ENCODE measurements at regions not wholly inside any gene's neighbourhood (a gene's known extent, or its start where the extent isn't known, plus 50 kb on each side); places are given as distances from the start of the nearest gene placed in this dataset.
"Not testable (repeated sequence)": the region's sequence is repeated elsewhere in the genome, so short reads cannot be mapped to it uniquely, and the experiment has no call there.

DNA sequence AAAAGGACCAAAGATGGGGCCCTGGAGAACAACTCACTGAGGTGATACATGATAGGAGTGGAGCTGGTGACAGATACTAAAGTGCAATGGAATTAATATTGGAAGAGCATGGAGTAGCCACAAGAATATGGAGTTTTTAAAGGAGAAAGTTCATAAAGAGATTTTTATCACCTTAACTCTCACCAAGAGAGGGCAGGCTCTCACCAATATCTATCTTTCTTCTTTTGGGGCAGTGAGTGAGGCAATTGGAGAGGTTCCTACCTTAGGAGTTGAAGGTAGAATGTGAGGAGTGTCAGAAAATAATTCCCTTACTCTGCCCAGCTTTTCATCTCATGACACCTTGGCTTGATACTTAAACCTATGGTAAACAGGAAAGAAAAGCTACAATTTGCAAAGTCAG, 233.7 kb upstream of the CWC22 start:
- H3K27ac ChIP-seq (ENCODE audit: low read depth in 2 of 2, low read length in 2 of 2) = no peak overlapping the region
- H3K4me1 ChIP-seq (ENCODE audit: control insufficient read depth in 2 of 2, insufficient read depth in 2 of 2, low read length in 2 of 2) = no peaks in the 10 kb centered on the region
- H3K9ac ChIP-seq (ENCODE audit: low read depth in 1 of 2, low read length in 2 of 2) = no peak overlapping the region
- H3K27me3 ChIP-seq (ENCODE audit: control insufficient read depth in 2 of 2, insufficient read depth in 2 of 2, low read length in 2 of 2) = no peaks in the 10 kb centered on the region
- no peaks in the 10 kb centered on the region for H3K9me3 ChIP-seq (ENCODE audit: control insufficient read depth in 2 of 2, low read length in 2 of 2)
- no peaks in the 10 kb centered on the region for H3K36me3 ChIP-seq (ENCODE audit: control insufficient read depth in 2 of 2, insufficient read depth in 2 of 2, low read length in 2 of 2)
- H3K4me3 ChIP-seq (ENCODE audit: low read length in 2 of 2) = no peak overlapping the region

DNA sequence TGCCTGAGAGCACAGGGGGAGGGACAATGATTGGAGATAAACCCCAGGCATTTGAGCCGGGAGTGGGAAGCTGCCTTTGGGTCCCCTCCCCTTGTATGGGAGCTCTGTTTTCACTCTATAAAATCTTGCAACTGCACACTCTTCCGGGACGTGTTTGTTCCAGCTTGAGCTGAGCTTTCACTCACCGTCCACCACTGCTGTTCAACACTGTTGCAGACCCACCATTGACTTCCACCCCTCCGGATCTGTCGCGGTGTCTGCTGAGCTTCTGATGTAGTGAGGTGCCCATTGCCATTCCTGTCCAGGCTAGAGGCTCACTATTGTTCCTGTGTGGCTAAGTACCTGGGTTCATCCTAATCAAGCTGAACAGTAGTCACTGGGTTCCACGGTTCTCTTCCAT, 231.6 kb upstream of the CWC22 start:
- Histone ChIP-seq H3K4me3 (ENCODE audit: low read length in 2 of 2) (no peak overlapping the region), H3K27me3 (ENCODE audit: control insufficient read depth in 2 of 2, insufficient read depth in 2 of 2, low read length in 2 of 2) (no peaks in the 10 kb centered on the region), H3K4me1 (ENCODE audit: control insufficient read depth in 2 of 2, insufficient read depth in 2 of 2, low read length in 2 of 2) (no peaks in the 10 kb centered on the region), H3K27ac (ENCODE audit: low read depth in 2 of 2, low read length in 2 of 2) (no peak overlapping the region), H3K9me3 (ENCODE audit: control insufficient read depth in 2 of 2, low read length in 2 of 2) (no peaks in the 10 kb centered on the region), H3K9ac (ENCODE audit: low read depth in 1 of 2, low read length in 2 of 2) (no peak overlapping the region), H3K36me3 (ENCODE audit: control insufficient read depth in 2 of 2, insufficient read depth in 2 of 2, low read length in 2 of 2) (no peaks in the 10 kb centered on the region)

DNA sequence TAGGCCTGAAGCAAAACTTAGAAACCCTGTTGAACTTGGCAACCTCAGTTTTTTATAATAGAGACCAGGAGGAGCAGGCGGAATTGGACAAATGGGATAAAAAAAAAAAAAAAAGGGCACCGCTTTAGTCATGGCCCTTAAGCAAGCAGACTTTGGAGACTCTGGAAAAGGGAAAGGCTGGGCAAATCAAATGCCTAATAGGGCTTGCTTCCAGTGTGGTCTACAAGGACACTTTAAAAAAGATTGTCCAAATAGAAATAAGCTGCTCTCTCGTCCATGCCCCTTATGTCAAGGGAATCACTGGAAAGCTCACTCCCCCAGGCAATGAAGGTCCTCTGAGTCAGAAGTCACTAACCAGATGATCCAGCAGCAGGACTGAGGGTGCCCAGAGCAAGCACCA, 229.0 kb upstream of the CWC22 start:
- H3K27me3 ChIP-seq (ENCODE audit: control insufficient read depth in 2 of 2, insufficient read depth in 2 of 2, low read length in 2 of 2); H3K4me3 ChIP-seq (ENCODE audit: low read length in 2 of 2); H3K9ac ChIP-seq (ENCODE audit: low read depth in 1 of 2, low read length in 2 of 2); H3K36me3 ChIP-seq (ENCODE audit: control insufficient read depth in 2 of 2, insufficient read depth in 2 of 2, low read length in 2 of 2); H3K27ac ChIP-seq (ENCODE audit: low read depth in 2 of 2, low read length in 2 of 2); H3K9me3 ChIP-seq (ENCODE audit: control insufficient read depth in 2 of 2, low read length in 2 of 2); H3K4me1 ChIP-seq (ENCODE audit: control insufficient read depth in 2 of 2, insufficient read depth in 2 of 2, low read length in 2 of 2): not testable (repeated sequence)

DNA sequence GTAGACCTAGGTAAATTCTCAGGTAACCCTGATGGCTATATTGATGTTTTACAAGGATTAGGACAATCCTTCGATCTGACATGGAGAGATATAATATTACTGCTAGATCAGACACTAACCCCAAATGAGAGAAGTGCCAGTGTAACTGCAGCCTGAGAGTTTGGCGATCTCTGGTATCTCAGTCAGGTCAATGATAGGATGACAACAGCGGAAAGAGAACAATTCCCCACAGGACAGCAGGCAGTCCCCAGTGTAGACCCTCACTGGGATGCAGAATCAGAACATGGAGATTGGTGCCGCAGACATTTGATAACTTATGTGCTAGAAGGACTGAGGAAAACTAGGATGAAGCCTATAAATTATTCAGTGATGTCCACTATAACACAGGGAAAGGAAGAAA, 228.4 kb upstream of the CWC22 start:
- not testable (repeated sequence) for H3K36me3 ChIP-seq (ENCODE audit: control insufficient read depth in 2 of 2, insufficient read depth in 2 of 2, low read length in 2 of 2); H3K27me3 ChIP-seq (ENCODE audit: control insufficient read depth in 2 of 2, insufficient read depth in 2 of 2, low read length in 2 of 2); H3K4me3 ChIP-seq (ENCODE audit: low read length in 2 of 2); H3K4me1 ChIP-seq (ENCODE audit: control insufficient read depth in 2 of 2, insufficient read depth in 2 of 2, low read length in 2 of 2); H3K27ac ChIP-seq (ENCODE audit: low read depth in 2 of 2, low read length in 2 of 2); H3K9me3 ChIP-seq (ENCODE audit: control insufficient read depth in 2 of 2, low read length in 2 of 2); H3K9ac ChIP-seq (ENCODE audit: low read depth in 1 of 2, low read length in 2 of 2)

GRCh38 chr2:180234991-180235390, 227.9 kb upstream of the CWC22 start:
- H3K36me3 ChIP-seq (ENCODE audit: control insufficient read depth in 2 of 2, insufficient read depth in 2 of 2, low read length in 2 of 2); H3K9me3 ChIP-seq (ENCODE audit: control insufficient read depth in 2 of 2, low read length in 2 of 2); H3K4me1 ChIP-seq (ENCODE audit: control insufficient read depth in 2 of 2, insufficient read depth in 2 of 2, low read length in 2 of 2); H3K27ac ChIP-seq (ENCODE audit: low read depth in 2 of 2, low read length in 2 of 2); H3K4me3 ChIP-seq (ENCODE audit: low read length in 2 of 2); H3K27me3 ChIP-seq (ENCODE audit: control insufficient read depth in 2 of 2, insufficient read depth in 2 of 2, low read length in 2 of 2); H3K9ac ChIP-seq (ENCODE audit: low read depth in 1 of 2, low read length in 2 of 2): not testable (repeated sequence)

- no peak overlapping the region for H3K9ac ChIP-seq (ENCODE audit: low read depth in 1 of 2, low read length in 2 of 2)
- H3K27ac ChIP-seq (ENCODE audit: low read depth in 2 of 2, low read length in 2 of 2) = no peak overlapping the region
- no peaks in the 10 kb centered on the region for H3K4me1 ChIP-seq (ENCODE audit: control insufficient read depth in 2 of 2, insufficient read depth in 2 of 2, low read length in 2 of 2)
- no peak overlapping the region for H3K4me3 ChIP-seq (ENCODE audit: low read length in 2 of 2)
- H3K36me3 ChIP-seq (ENCODE audit: control insufficient read depth in 2 of 2, insufficient read depth in 2 of 2, low read length in 2 of 2) = no peaks in the 10 kb centered on the region
- H3K27me3 ChIP-seq (ENCODE audit: control insufficient read depth in 2 of 2, insufficient read depth in 2 of 2, low read length in 2 of 2) = no peaks in the 10 kb centered on the region
- no peaks in the 10 kb centered on the region for H3K9me3 ChIP-seq (ENCODE audit: control insufficient read depth in 2 of 2, low read length in 2 of 2)
Observed at GRCh38 chr2:180231015-180231414, 223.9 kb upstream of the CWC22 start.

DNA sequence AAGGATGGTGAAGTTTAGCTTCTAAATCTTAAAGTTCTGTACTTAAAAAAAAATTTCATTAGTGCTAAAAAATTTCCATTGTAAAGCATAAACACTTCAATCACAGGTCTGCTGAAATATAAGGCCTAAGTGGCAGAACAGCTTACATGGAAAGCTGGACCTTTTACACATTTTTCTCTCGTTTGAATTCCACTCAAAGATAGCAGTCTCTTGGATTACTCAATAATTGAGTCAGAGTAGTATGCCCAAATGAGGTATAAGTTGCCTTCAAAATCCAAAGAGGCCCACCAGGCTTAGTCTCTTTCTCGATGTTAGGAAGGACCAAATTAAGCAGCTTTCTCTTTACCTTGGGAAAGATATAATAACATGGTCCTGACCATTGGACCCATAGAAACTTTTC, 220.4 kb upstream of the CWC22 start:
- Histone ChIP-seq H3K4me3 (ENCODE audit: low read length in 2 of 2) (no peak overlapping the region), H3K9ac (ENCODE audit: low read depth in 1 of 2, low read length in 2 of 2) (no peak overlapping the region), H3K9me3 (ENCODE audit: control insufficient read depth in 2 of 2, low read length in 2 of 2) (no peaks in the 10 kb centered on the region), H3K36me3 (ENCODE audit: control insufficient read depth in 2 of 2, insufficient read depth in 2 of 2, low read length in 2 of 2) (no peaks in the 10 kb centered on the region), H3K4me1 (ENCODE audit: control insufficient read depth in 2 of 2, insufficient read depth in 2 of 2, low read length in 2 of 2) (no peaks in the 10 kb centered on the region), H3K27ac (ENCODE audit: low read depth in 2 of 2, low read length in 2 of 2) (no peak overlapping the region), H3K27me3 (ENCODE audit: control insufficient read depth in 2 of 2, insufficient read depth in 2 of 2, low read length in 2 of 2) (no peaks in the 10 kb centered on the region)

GRCh38 chr2:180225118-180225517, 218.0 kb upstream of the CWC22 start:
- H3K27ac ChIP-seq (ENCODE audit: low read depth in 2 of 2, low read length in 2 of 2) = no peak overlapping the region
- no peak overlapping the region for H3K4me3 ChIP-seq (ENCODE audit: low read length in 2 of 2)
- H3K27me3 ChIP-seq (ENCODE audit: control insufficient read depth in 2 of 2, insufficient read depth in 2 of 2, low read length in 2 of 2) = no peaks in the 10 kb centered on the region
- H3K4me1 ChIP-seq (ENCODE audit: control insufficient read depth in 2 of 2, insufficient read depth in 2 of 2, low read length in 2 of 2) = no peaks in the 10 kb centered on the region
- no peaks in the 10 kb centered on the region for H3K9me3 ChIP-seq (ENCODE audit: control insufficient read depth in 2 of 2, low read length in 2 of 2)
- no peaks in the 10 kb centered on the region for H3K36me3 ChIP-seq (ENCODE audit: control insufficient read depth in 2 of 2, insufficient read depth in 2 of 2, low read length in 2 of 2)
- no peak overlapping the region for H3K9ac ChIP-seq (ENCODE audit: low read depth in 1 of 2, low read length in 2 of 2)

DNA sequence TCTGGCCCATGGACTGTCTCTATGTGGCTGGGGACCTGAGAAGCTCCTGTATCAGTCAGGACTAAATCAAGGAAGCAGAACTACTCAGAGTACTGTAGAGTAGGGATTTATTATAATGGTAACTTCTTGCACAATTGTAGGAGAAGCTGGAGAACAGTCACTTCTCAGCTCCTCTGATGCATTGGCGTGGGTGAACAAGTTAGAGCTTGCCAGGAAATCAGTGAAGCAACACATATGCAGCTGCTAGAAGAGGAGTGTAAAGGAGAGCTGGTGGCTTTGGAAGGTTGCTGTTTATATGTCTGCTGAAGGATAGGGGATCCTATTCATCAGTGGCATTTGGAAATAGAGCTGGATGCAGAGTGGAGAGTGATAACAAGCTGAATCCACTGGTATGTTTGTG, 215.5 kb upstream of the CWC22 start:
- H3K27me3 ChIP-seq (ENCODE audit: control insufficient read depth in 2 of 2, insufficient read depth in 2 of 2, low read length in 2 of 2) = no peaks in the 10 kb centered on the region
- no peaks in the 10 kb centered on the region for H3K36me3 ChIP-seq (ENCODE audit: control insufficient read depth in 2 of 2, insufficient read depth in 2 of 2, low read length in 2 of 2)
- no peak overlapping the region for H3K4me3 ChIP-seq (ENCODE audit: low read length in 2 of 2)
- no peak overlapping the region for H3K27ac ChIP-seq (ENCODE audit: low read depth in 2 of 2, low read length in 2 of 2)
- no peaks in the 10 kb centered on the region for H3K9me3 ChIP-seq (ENCODE audit: control insufficient read depth in 2 of 2, low read length in 2 of 2)
- H3K4me1 ChIP-seq (ENCODE audit: control insufficient read depth in 2 of 2, insufficient read depth in 2 of 2, low read length in 2 of 2) = no peaks in the 10 kb centered on the region
- H3K9ac ChIP-seq (ENCODE audit: low read depth in 1 of 2, low read length in 2 of 2) = no peak overlapping the region

DNA sequence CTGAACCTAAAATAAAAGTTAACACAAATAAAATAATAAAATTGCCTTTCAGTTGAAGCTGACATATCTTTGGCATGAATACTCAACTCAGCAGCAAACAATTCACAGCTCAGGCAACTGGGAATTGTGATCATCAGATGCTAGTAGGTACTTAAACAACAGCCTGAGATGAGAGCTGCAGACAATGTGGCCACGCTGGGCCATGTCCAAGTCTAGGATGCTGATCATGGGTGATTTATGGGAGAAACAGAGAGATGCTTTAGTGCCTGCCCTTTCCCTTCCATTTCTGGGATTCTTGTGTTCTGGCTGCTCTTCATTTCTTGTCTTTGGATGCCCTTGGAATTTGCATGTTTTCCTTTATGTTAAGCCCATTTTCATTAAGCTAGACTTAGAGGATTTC, 212.4 kb upstream of the CWC22 start:
- Histone ChIP-seq H3K9me3 (ENCODE audit: control insufficient read depth in 2 of 2, low read length in 2 of 2) (no peaks in the 10 kb centered on the region), H3K4me1 (ENCODE audit: control insufficient read depth in 2 of 2, insufficient read depth in 2 of 2, low read length in 2 of 2) (no peaks in the 10 kb centered on the region), H3K27ac (ENCODE audit: low read depth in 2 of 2, low read length in 2 of 2) (no peak overlapping the region), H3K9ac (ENCODE audit: low read depth in 1 of 2, low read length in 2 of 2) (no peak overlapping the region), H3K4me3 (ENCODE audit: low read length in 2 of 2) (no peak overlapping the region), H3K27me3 (ENCODE audit: control insufficient read depth in 2 of 2, insufficient read depth in 2 of 2, low read length in 2 of 2) (no peaks in the 10 kb centered on the region), H3K36me3 (ENCODE audit: control insufficient read depth in 2 of 2, insufficient read depth in 2 of 2, low read length in 2 of 2) (no peaks in the 10 kb centered on the region)

GRCh38 chr2:180208841-180209240, 201.7 kb upstream of the CWC22 start:
- Histone ChIP-seq H3K9me3 (ENCODE audit: control insufficient read depth in 2 of 2, low read length in 2 of 2) (no peaks in the 10 kb centered on the region), H3K4me3 (ENCODE audit: low read length in 2 of 2) (no peak overlapping the region), H3K27ac (ENCODE audit: low read depth in 2 of 2, low read length in 2 of 2) (no peak overlapping the region), H3K4me1 (ENCODE audit: control insufficient read depth in 2 of 2, insufficient read depth in 2 of 2, low read length in 2 of 2) (no peaks in the 10 kb centered on the region), H3K36me3 (ENCODE audit: control insufficient read depth in 2 of 2, insufficient read depth in 2 of 2, low read length in 2 of 2) (no peaks in the 10 kb centered on the region), H3K9ac (ENCODE audit: low read depth in 1 of 2, low read length in 2 of 2) (no peak overlapping the region), H3K27me3 (ENCODE audit: control insufficient read depth in 2 of 2, insufficient read depth in 2 of 2, low read length in 2 of 2) (no peaks in the 10 kb centered on the region)

All from mucosa of rectum (tissue), 2 donors.